Sigmoid colon (tissue), 4 donors: ENCODE measurements at regions not wholly inside any gene's neighbourhood (a gene's known extent, or its start where the extent isn't known, plus 50 kb on each side); places are given as distances from the start of the nearest gene placed in this dataset.

Source experiments
- CTCF ChIP-seq, 4 experiments: fragments of 450-650 bp in 3 of 4; fragments of 200-600 bp in 1 of 4; IDR thresholded peaks; one replicate each; pipeline ENCODE4 v1.5.1; 2016 to 2019; ENCODE audit warnings: antibody characterized with exemption in 4 of 4, mild to moderate bottlenecking in 3 of 4, moderate library complexity in 2 of 4
- EP300 ChIP-seq, 4 donors: sonication (generic); formaldehyde crosslinking; IDR thresholded peaks; one replicate each; pipeline ENCODE4 v1.6.1; 2017; ENCODE audit warnings: antibody characterized with exemption in 4 of 4
- POLR2A ChIP-seq, 2 donors: fragments of 450-650 bp; IDR thresholded peaks; one replicate each; pipeline ENCODE4 v1.6.1; 2016; ENCODE audit warnings: antibody characterized with exemption in 2 of 2, mild to moderate bottlenecking in 2 of 2, moderate library complexity in 2 of 2
- POLR2AphosphoS5 ChIP-seq, 4 donors: sonication (generic); formaldehyde crosslinking; IDR thresholded peaks; one replicate each; pipeline ENCODE4 v1.6.1; 2017; ENCODE audit warnings: antibody characterized with exemption in 4 of 4

GRCh38 chr11:127461241-127462064, 460.9 kb upstream of the KIRREL3 start:
- TF ChIP-seq POLR2A (IDR thresholded peaks at IDR 0.05) (no peak), CTCF (IDR thresholded peaks at IDR 0.05) (no peak), POLR2AphosphoS5 (IDR thresholded peaks at IDR 0.05) (no peak), EP300 (IDR thresholded peaks at IDR 0.05) (no peak)
